GM18498 (cell line): ENCODE measurements at regions not wholly inside any gene's neighbourhood (a gene's known extent, or its start where the extent isn't known, plus 50 kb on each side); places are given as distances from the start of the nearest gene placed in this dataset.
"Not testable (repeated sequence)": the region's sequence is repeated elsewhere in the genome, so short reads cannot be mapped to it uniquely, and the experiment has no call there.

Experiments
- ATAC-seq: cut with Tn5 transposase; IDR thresholded peaks from one replicate; pipeline ENCODE4 v1.9.1; 2021; ENCODE audit warnings: mild to moderate bottlenecking, moderate library complexity; ENCODE audit not compliant: unreplicated experiment

GRCh38 chr7:81154565-81154964 lies 235.7 kb upstream of the SEMA3C start:
- ATAC-seq = no peak

- ATAC-seq = not testable (repeated sequence)
Observed at GRCh38 chr7:81152925-81153324, 234.1 kb upstream of the SEMA3C start.

GRCh38 chr7:81150951-81151361 lies 232.1 kb upstream of the SEMA3C start:
- ATAC-seq = no peak

- ATAC-seq = no peak
Observed at GRCh38 chr7:81143856-81144255, 225.0 kb upstream of the SEMA3C start.

DNA sequence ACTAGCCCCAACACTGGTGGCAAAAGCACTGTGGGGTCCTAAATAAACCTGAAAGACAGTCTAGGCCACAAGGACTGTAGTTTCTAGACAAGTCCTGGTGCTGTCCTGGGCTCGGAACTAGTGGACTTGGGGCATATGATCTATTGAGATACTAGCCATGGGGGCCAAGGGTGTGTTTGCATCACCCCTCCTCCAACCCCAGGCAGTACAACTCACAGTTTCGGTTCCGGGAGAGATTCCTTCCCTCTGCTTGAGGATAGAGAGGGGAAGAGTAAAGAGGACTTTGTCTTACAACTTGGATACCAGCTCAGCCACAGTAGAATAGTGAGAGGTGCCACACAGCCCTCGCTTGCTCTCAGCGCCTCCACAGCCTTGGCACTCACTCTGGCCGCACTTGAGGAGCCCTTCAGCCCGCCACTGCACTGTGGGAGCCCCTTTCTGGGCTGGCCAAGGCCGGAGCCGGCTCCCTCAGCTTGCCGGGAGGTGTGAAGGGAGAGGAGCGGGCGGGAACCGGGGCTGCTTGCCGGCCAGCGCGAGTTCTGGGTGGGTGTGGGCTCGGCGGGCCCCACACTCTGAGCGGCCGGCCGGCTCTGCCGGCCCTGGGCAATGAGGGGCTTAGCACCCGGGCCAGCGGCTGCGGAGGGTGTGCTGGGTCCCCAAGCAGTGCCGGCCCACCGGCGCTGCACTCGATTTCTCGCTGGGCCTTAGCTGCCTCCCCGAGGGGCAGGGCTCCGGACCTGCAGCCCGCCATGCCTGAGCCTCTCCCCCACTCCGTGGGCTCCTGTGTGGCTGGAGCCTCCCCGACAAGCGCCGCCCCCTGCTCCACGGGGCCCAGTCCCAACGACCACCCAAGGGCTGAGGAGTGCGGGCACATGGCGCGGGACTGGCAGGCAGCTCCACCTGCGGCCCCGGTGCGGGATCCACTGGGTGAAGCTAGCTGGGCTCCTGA lies 222.7 kb upstream of the SEMA3C start:
- not testable (repeated sequence) for ATAC-seq

- no peak for ATAC-seq
Observed at GRCh38 chr7:81140775-81141174, 221.9 kb upstream of the SEMA3C start.

DNA sequence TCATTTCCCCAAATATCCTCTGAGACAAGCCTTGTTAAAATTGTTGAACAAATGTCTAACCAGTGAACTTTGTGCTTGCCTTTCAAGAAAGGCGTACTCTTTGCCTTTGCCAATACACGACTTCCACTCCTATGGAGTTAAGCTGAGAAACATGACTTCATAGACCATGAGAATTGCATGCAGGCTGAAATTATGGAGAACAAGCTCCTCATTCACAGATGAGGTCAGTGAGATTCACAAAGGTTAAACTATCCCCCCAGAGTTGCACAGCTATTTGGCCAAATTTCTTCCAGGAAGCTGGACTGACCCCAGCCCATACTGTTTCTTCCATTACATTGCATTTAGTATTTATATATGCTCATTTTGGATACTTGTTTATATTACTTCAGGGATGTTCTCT lies 221.4 kb upstream of the SEMA3C start:
- no peak for ATAC-seq

- ATAC-seq = no peak
Observed at GRCh38 chr7:81138870-81139269, 220.0 kb upstream of the SEMA3C start.

GRCh38 chr7:81135324-81135723 lies 216.5 kb upstream of the SEMA3C start:
- no peak for ATAC-seq

GRCh38 chr7:81128011-81128410 lies 209.2 kb upstream of the SEMA3C start:
- ATAC-seq = no peak

GRCh38 chr7:81120803-81121202 lies 202.0 kb upstream of the SEMA3C start:
- ATAC-seq = no peak

- no peak for ATAC-seq
Observed at GRCh38 chr7:81120111-81120510, 201.3 kb upstream of the SEMA3C start.

GRCh38 chr7:81114633-81115032 lies 195.8 kb upstream of the SEMA3C start:
- ATAC-seq = no peak

DNA sequence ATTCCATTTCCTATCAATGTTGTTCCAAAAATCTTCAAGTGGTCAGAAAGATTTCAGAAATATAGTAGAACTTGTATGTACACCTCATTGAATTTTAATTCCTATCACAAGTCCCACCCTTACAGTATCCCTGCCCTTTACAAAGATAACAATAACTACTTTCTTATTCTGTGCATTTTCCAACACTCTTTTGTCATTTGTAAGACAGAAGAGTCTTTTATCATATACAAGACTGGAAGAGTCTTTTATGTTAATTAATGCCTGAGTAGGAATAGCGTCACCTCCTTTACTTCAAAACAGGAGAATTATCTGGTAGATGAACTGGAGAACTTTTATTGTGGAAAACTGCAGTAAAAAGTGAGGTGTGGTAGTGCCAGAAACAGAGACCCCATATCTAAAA lies 193.9 kb upstream of the SEMA3C start:
- ATAC-seq = no peak

DNA sequence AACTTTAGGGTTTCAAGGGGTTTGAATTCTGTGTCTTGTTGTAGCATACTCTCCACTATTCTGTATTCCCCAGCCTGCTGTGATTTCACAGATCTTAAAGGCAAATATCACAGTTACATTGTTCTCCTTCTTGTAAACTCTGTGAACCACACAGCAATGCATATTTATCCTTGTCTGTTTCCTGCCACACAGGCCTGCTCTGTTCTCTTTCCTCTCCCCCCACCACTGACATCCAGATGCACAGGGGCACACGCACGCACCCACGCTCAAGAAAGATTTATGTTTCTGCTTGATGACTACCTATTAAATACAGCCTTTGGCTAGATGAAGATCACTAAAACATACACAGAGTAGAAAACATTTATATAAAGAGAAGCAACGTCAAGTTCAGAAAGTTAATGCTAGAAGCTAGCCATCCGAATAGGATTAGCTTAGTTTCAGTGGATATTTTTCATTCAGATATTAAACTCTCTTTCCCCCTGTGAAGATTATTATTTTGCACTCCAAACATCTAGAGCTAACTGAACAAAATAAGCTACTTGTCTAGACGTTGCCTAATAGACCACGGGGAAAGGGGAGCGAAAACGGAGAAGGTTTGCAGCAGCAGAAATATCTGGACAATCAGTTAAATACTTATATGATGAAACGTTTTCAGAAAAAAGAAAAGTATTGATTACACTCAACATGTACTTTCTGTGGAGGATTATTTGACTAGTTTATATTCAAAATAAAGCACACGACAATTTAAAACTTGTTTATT lies 193.1 kb upstream of the SEMA3C start:
- ATAC-seq = no peak

GRCh38 chr7:81111358-81111757 lies 192.5 kb upstream of the SEMA3C start:
- ATAC-seq = no peak

- no peak for ATAC-seq
Observed at GRCh38 chr7:81110673-81111072, 191.8 kb upstream of the SEMA3C start.

- no peak for ATAC-seq
Observed at GRCh38 chr7:81098213-81098612, 179.4 kb upstream of the SEMA3C start.

- no peak for ATAC-seq
Observed at GRCh38 chr7:81094952-81095351, 176.1 kb upstream of the SEMA3C start.

- no peak for ATAC-seq
Observed at GRCh38 chr7:81081616-81082015, 162.8 kb upstream of the SEMA3C start.

DNA sequence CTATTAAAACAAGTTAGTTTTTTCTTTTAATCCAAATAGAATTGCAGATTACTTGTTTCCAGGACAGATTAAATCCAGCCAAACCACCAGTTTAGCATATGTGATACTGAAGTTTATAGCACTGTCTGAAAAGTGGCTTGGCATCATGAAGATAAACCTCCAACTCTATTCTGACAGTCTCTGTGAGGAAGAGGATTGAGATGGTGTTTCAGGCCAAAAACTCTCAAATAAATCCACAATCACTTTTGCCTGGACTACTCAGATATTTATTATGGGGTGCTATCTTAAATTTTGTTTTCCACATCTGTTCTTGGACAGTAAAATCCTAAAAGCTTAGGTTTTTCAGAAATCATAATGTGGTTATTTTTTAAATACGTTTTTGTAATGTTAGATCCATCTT lies 161.7 kb upstream of the SEMA3C start:
- ATAC-seq = no peak

- ATAC-seq = no peak
Observed at GRCh38 chr7:81079746-81080145, 160.9 kb upstream of the SEMA3C start.
